ENCODE measurements at regions not wholly inside any gene's neighbourhood (a gene's known extent, or its start where the extent isn't known, plus 50 kb on each side); places are given as distances from the start of the nearest gene placed in this dataset.

- H3K9me3 ChIP-seq (ENCODE audit: control insufficient read depth, insufficient read depth, low read length) = no peaks in the 10 kb centered on the region
- H3K36me3 ChIP-seq (ENCODE audit: control insufficient read depth, low read length) = no peaks in the 10 kb centered on the region
- no peak overlapping the region for H3K27ac ChIP-seq (ENCODE audit: low read depth, low read length)
- no peaks in the 10 kb centered on the region for H3K27me3 ChIP-seq (ENCODE audit: control insufficient read depth, low read length)
- no peaks in the 10 kb centered on the region for H3K79me2 ChIP-seq (ENCODE audit: control insufficient read depth, low read length)
- no peaks in the 10 kb centered on the region for H3K9me2 ChIP-seq (replicated peaks; ENCODE audit: control insufficient read depth, low read length)
- no peak overlapping the region for H3K4me3 ChIP-seq (ENCODE audit: low read length)
- H3K4me1 ChIP-seq (ENCODE audit: control insufficient read depth, low read length) = no peaks in the 10 kb centered on the region
- H3K4me2 ChIP-seq (ENCODE audit: low read length) = no peak overlapping the region
- TF ChIP-seq EZH2phosphoT487 (IDR thresholded peaks at IDR 0.05; ENCODE audit: borderline replicate concordance, low read length) (no peak), CTCF (IDR thresholded peaks at IDR 0.05; ENCODE audit: low read depth, low read length, poor library complexity, severe bottlenecking) (no peak)
- H3F3A ChIP-seq (ENCODE audit: control insufficient read depth, insufficient read depth) = no peaks in the 10 kb centered on the region
- H4K20me1 ChIP-seq (ENCODE audit: control insufficient read depth, insufficient read depth, low read depth, low read length) = no peaks in the 10 kb centered on the region
Measured at GRCh38 chr1:191101960-191102359, 624.3 kb upstream of the BRINP3 start.

DNA sequence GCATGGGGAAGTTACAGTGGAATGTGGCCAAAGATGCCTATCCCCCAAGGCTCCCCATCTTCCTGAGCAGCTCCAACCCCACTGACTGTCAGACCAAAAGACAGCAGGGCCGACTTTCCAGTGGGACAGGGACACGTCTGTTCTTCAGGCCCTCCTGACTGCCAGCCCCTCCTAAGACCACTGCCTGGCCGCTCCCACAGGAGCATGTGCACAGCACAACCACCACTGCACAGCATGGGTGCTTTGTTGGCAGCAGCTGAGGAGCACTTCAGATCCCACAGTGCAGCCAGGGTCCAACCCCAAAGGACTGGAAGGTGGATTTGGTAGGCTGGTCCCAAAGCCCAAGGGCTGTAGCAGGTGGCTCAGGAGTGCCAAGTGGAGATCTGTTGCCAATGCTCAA, 648.3 kb upstream of the BRINP3 start:
- H3K4me1 ChIP-seq (ENCODE audit: control insufficient read depth, low read length) = no peaks in the 10 kb centered on the region
- TF ChIP-seq EZH2phosphoT487 (IDR thresholded peaks at IDR 0.05; ENCODE audit: borderline replicate concordance, low read length) (no peak), CTCF (IDR thresholded peaks at IDR 0.05; ENCODE audit: low read depth, low read length, poor library complexity, severe bottlenecking) (no peak)
- H3K79me2 ChIP-seq (ENCODE audit: control insufficient read depth, low read length) = no peaks in the 10 kb centered on the region
- H3K9me2 ChIP-seq (replicated peaks; ENCODE audit: control insufficient read depth, low read length) = no peaks in the 10 kb centered on the region
- no peaks in the 10 kb centered on the region for H3K27me3 ChIP-seq (ENCODE audit: control insufficient read depth, low read length)
- no peaks in the 10 kb centered on the region for H3K36me3 ChIP-seq (ENCODE audit: control insufficient read depth, low read length)
- no peak overlapping the region for H3K4me3 ChIP-seq (ENCODE audit: low read length)
- H4K20me1 ChIP-seq (ENCODE audit: control insufficient read depth, insufficient read depth, low read depth, low read length) = no peaks in the 10 kb centered on the region
- H3K27ac ChIP-seq (ENCODE audit: low read depth, low read length) = no peak overlapping the region
- no peaks in the 10 kb centered on the region for H3F3A ChIP-seq (ENCODE audit: control insufficient read depth, insufficient read depth)
- H3K9me3 ChIP-seq (ENCODE audit: control insufficient read depth, insufficient read depth, low read length) = no peaks in the 10 kb centered on the region
- no peak overlapping the region for H3K4me2 ChIP-seq (ENCODE audit: low read length)

- Histone ChIP-seq H3K27ac (ENCODE audit: low read depth, low read length) (no peak overlapping the region), H3K79me2 (ENCODE audit: control insufficient read depth, low read length) (no peaks in the 10 kb centered on the region), H3K4me1 (ENCODE audit: control insufficient read depth, low read length) (no peaks in the 10 kb centered on the region), H3K27me3 (ENCODE audit: control insufficient read depth, low read length) (no peaks in the 10 kb centered on the region), H3F3A (ENCODE audit: control insufficient read depth, insufficient read depth) (no peaks in the 10 kb centered on the region), H4K20me1 (ENCODE audit: control insufficient read depth, insufficient read depth, low read depth, low read length) (no peaks in the 10 kb centered on the region), H3K4me2 (ENCODE audit: low read length) (no peak overlapping the region), H3K9me2 (replicated peaks; ENCODE audit: control insufficient read depth, low read length) (no peaks in the 10 kb centered on the region), H3K9me3 (ENCODE audit: control insufficient read depth, insufficient read depth, low read length) (no peaks in the 10 kb centered on the region), H3K4me3 (ENCODE audit: low read length) (no peak overlapping the region), H3K36me3 (ENCODE audit: control insufficient read depth, low read length) (no peaks in the 10 kb centered on the region)
- no peak for TF ChIP-seq CTCF (IDR thresholded peaks at IDR 0.05; ENCODE audit: low read depth, low read length, poor library complexity, severe bottlenecking)
Measured at GRCh38 chr1:191134796-191135195, 657.1 kb upstream of the BRINP3 start.

DNA sequence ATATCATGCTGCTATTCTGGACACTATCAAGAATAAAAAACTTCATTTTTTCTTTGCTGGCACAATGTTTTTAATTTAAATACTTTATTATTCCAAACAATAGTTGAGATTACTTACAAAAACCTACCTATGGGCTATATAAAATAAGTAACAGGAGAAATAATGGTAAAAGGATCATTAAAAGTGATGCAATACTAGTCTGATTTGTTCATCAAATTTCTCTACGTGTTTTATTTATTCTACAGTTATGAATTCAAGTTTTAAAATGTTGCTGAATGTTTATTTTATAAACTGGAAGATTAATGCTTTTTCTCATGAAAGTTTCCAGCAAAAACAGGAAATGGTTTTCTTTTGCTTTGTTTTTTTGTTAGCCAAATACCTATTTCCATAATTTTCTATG, 662.4 kb upstream of the BRINP3 start:
- Histone ChIP-seq H3K27me3 (ENCODE audit: control insufficient read depth, low read length) (no peaks in the 10 kb centered on the region), H3K4me1 (ENCODE audit: control insufficient read depth, low read length) (no peaks in the 10 kb centered on the region), H3K9me3 (ENCODE audit: control insufficient read depth, insufficient read depth, low read length) (no peaks in the 10 kb centered on the region), H3K4me2 (ENCODE audit: low read length) (no peak overlapping the region), H4K20me1 (ENCODE audit: control insufficient read depth, insufficient read depth, low read depth, low read length) (no peaks in the 10 kb centered on the region), H3K9me2 (replicated peaks; ENCODE audit: control insufficient read depth, low read length) (no peaks in the 10 kb centered on the region), H3F3A (ENCODE audit: control insufficient read depth, insufficient read depth) (no peaks in the 10 kb centered on the region), H3K36me3 (ENCODE audit: control insufficient read depth, low read length) (no peaks in the 10 kb centered on the region), H3K4me3 (ENCODE audit: low read length) (no peak overlapping the region), H3K79me2 (ENCODE audit: control insufficient read depth, low read length) (no peaks in the 10 kb centered on the region), H3K27ac (ENCODE audit: low read depth, low read length) (no peak overlapping the region)
- no peak for TF ChIP-seq EZH2phosphoT487 (IDR thresholded peaks at IDR 0.05; ENCODE audit: borderline replicate concordance, low read length)
- no peak for TF ChIP-seq CTCF (IDR thresholded peaks at IDR 0.05; ENCODE audit: low read depth, low read length, poor library complexity, severe bottlenecking)
